Muscle of back (tissue), 3 donors: ENCODE measurements at regions not wholly inside any gene's neighbourhood (a gene's known extent, or its start where the extent isn't known, plus 50 kb on each side); places are given as distances from the start of the nearest gene placed in this dataset.
A peak's percentile ranks its signal among the peaks of the same experiment; 100 is the strongest.

Source experiments
- DNase-seq, 3 donors: peaks; one replicate each; pipeline versions ENCODE4 v3.0.0 to v3.0.0-alpha.2; 2013

DNA sequence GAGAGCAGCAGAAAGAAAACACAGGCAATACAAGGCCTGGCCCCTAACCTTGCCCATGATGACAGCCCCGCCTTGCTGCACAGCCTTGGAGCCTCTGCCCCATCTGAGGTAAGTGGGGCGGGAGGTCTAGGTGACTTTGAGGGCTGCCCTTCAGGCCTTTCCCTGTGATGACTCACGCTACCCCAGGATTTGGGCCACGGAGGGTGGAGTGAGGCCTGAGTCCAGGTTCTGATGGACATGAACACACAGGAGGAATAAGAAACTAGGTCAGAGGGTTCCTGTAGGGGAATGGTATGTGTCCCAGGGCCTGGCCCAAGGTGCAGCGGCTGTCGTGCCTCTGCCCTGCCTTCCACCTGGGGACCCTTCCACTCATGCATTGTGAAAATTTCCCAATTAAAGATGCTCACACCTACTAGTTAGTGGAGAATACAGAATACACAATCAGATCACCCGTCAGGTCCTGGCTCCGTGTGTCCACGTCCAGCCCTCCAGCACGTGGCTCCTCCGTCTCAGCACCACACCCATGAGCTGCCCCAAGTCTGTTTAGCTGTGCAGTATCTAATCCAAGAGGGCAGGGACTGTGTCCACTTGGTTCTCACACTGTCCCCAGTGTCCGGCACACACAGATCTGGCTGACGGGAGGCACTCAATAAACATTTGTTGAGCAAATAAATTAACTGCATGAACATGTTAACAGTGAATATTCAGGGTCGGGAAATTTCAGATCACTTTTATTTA lies 111.0 kb downstream of the CHST1 start:
- no peak for DNase-seq

DNA sequence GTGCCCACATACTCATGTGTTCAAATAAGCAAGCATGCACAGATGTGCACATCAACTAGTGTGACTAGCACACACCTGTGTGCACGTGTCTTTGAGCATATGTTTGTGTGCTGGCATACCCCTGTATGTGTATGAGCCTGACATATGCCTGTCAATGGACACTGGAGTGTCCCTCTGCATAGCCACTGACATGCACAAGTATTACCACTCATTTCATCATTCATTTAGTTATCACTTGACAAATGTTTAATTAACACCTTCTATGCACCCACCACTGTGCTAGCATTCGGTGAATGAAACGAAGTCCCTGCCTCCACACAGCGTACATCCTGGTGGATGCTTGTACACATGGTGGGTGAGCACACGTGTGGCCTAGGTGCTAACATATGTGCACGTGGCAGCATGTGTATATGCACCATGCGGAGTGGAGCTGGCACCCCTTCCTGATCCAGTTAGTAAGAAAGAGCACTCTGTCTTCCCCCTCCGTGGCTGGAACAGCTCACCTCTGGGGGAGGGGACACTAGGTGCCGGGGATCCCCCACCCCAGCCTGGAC lies 112.0 kb downstream of the CHST1 start:
- DNase-seq, result no peak

DNA sequence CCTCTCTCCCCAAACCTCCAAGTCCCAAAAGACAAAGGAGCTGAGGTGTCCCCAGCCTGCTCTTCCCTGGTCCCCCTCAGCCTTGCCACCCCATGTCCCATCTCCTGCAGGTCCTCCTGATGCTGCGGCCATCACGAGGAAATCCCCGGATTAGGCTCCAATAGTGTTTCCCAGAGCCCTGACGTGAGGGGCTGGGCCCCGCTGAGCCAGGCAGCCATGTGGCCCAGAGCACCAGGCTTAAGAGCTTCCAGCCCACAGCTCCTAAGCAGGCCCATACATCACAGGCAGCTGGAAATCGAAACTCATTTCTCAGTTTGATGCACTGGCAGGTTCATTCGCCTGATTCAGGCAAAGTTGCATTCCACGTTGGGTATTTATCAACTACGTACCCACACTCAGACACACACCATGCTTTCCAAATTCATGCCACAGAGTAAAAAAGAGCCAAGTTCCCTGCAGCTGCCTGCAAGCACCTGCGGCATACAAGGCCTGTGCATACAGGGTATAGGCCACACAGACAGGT lies 114.2 kb downstream of the CHST1 start:
- no peak for DNase-seq

DNA sequence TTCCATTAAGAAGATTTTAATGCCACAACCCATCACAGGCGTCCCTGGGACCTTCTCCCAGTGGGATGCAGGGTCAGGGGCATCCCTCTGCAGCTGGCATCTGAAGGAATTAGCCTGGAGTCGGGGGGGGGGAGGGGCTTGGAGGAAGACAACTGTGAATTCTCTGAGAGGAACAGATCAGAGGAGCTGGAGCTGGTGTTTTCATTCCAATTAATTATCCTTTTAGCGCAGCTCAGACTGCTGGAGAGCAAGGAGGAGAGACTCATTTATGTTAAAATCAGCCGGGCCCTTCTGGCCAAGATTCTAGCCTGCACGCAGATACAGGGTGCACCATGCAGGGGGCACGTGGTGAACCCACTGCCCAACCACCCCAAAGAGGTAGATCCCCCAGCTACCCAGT lies 116.2 kb downstream of the CHST1 start:
- DNase-seq, result no peak

DNA sequence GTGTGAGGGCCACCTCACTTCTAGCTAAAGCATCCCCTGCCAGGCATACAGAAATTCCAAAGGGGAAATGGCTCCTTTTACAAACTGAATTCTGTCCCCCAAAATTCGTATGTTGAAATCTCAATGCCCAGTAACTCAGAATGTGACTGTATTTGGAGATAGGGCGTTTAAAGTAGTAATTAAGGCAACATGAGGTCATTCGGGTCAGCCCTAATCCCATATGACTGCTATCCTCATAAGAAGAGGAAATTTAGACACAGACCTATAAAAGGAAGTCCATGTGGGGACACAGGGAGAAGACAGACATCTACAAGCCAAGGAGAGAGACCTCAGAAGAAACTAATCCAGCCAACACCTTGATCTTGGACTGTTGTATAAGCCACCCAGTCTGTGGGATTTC lies 119.1 kb downstream of the CHST1 start:
- no peak for DNase-seq

DNA sequence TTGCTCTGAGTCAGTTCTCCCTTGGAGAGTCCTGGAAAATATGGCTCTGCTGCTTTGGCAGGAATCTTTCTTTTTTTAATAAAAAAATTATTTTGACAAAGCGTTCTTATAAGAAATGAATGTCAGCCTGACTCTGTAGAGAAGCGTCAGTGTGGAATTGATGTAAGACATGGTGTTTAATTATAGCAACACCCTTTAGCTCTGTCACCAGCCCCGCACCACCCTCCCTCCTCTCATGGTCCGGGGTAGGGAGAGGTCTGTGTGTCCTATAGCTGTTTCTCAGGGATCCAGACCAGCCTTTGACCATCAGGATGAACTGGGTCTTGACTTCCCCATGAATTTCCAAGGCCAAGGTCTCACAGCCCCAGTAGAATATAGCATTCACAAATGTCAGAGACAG lies 120.6 kb downstream of the CHST1 start:
- no peak for DNase-seq

DNA sequence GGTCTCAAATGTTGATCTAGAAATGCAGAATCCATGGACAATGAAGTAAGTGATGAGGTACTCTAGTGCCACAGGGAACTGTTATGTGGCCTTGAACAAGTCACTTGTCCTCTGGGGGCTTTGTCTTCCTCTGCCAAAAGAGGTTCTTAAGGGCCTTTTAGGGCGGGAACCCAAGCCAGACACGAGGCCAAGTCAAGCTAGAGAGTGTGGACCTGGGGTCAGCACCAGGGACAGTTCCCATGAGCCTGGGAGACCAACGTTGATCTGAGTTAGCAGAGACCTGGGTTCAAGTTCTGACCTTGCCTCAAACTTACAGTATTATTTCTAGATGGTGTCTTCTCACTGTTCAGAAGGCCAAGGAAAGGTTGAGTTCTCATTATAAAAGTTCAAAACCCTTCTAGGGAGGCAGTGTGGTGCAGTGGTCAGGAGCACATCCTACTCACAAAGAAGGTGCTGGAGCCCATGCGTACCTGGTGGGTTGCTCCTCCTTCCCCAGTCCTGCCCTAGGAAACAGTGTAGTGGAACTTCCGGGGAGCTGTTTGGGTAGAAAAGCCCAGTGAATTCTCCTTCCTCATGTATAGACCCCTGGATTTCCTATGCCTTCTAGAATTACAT lies 121.5 kb downstream of the CHST1 start:
- DNase-seq, result peak in 2 of 3 donors; percentile 8 to 53

DNA sequence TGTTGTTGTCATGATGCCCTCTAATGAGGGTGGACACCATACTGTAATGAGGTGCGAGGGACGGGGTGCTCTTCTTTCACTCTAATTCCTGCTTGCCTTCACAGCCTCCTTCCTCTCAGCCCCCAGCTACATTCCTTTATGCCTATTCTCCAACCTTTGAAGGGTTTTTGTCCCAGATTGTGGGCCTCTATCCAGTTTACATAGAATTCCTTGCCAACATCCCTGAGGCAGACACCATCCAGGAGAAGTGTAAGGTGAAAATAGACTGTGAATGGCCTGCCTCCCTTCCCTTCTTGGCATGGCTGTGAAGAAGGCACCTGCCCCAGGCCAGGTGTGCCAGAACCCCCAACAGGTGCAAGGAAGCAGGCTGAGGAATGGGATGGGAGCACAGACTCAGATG lies 122.3 kb downstream of the CHST1 start:
- DNase-seq, result no peak

DNA sequence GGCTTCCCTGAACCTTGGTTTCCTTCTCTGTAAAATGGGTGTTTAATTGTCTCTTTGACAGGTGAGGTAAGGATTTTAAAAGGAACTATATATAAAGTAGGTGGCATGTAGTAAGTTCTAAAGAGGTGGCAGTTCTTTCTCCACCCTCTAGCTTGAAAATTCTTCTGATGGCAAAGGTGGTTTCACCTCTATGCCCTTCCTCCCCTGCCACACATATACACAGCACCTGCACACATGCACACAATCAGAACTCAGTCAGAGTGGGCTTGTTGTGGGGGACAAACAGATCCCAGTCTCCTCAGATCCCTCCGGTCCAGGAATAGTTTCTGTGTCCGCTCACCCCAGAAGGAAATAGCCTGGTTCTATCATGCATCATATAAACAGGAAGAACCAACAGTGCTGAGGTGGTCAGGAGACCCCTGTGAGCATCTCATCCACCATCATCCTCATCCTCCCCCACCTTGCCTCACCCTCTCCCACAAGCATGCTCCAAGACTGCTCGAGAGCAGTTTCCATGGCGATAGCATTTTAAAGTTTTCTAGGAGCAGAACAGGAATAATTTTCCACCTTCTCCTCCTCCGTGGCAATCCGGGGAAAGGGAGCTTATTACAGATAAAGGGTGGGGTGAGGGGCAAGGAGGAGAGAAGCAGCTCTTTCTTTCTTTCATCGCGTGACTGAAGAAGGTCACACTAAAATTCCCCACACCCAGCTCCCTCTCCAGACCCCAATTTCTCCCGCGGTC lies 123.6 kb downstream of the CHST1 start:
- DNase-seq, result no peak

DNA sequence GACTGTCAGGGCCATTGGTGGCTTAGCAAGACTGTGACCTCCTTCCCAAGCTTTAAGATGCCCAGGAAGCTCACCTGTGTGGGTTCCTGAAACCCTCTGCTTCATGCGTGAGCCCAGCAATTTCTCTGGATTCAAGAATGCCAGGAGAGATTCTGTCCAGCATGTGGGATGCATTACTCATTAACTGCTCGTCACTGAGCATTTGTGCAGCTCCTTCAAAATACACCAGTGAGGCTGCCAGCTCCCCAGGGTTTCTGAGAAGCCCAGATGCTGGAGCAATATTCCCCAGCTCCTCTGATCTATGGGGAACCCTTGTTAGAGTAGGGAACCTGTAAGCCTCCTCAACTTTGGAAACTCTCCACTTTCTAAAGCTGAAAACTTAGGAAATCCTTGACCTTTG lies 126.5 kb downstream of the CHST1 start:
- DNase-seq, result no peak

DNA sequence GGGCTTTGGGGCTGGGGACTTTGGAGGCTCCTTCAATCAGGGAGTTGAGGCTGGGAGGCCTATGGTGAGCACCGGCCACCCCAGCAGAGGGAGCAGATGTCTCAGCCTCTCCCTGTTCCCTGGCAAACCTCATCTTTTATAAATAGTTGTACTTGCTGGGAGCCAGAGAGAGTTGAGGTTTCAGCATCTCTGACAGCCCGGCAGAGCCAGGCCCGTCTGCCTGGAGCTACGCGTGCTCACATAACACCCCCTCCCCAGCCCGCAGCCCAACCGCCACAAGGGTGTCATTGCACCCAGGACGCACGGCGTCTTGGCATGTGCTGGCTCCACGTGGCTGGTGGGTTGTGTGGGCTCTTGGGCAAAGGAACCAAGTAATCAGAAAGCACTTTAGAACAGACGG lies 127.1 kb downstream of the CHST1 start:
- peak in 1 of 3 donors; percentile 44 for DNase-seq

DNA sequence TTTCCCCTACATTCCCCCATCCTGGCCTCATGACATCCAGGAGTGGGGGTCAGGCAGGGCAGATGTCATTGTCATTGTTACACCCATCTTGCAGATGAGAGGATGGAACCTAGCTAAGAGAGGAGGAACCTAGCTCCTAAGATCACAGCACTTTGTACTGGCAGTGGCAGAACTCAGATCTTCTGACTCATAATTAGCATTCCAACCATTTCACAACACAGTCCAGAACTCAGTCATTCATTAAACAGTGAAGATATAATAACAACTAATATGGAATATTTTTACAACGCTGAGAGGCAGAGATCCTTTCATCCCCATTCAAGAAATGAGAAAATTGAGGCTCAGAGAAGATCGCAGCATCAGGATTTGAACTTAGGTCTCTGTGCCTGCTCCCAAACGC lies 127.8 kb downstream of the CHST1 start:
- no peak for DNase-seq

DNA sequence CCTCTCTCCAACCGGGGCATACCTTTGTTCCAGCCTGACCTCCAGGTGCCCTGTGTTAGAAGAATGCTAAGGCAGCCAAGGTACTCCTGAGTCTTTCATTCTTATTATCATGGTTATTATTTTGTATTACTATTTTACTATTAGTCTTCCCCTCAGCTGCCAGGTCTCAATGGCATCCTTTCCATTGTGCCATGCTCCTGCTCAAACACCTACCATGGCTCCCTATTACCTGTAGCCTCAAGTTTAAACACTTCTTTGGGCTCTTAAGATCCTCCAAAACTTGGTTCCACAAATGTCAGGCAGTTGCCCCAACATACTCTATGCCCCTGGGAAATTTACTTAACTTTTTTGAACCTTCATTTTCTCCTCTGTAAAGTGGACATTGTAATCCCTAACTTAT lies 130.4 kb downstream of the CHST1 start:
- DNase-seq, result no peak

DNA sequence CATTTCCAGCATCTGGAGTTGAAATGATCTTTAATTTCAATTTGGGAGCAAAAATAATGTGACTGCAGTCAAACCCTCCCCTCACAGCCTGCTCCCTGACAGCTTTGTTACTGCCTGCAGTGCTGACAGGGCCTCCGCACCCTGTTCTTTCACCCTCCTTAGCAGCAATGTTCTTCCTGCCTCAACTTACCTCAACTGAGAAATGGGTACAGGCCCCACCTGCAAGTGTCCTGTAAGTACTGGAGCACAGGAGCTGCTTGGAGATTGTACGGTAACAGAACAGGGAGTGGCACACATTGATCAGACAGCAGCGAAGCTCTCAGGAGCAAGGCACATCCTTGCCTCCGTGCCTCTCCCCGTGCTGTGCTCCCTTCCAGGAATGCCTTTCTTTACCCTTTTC lies 131.3 kb downstream of the CHST1 start:
- DNase-seq, result no peak

DNA sequence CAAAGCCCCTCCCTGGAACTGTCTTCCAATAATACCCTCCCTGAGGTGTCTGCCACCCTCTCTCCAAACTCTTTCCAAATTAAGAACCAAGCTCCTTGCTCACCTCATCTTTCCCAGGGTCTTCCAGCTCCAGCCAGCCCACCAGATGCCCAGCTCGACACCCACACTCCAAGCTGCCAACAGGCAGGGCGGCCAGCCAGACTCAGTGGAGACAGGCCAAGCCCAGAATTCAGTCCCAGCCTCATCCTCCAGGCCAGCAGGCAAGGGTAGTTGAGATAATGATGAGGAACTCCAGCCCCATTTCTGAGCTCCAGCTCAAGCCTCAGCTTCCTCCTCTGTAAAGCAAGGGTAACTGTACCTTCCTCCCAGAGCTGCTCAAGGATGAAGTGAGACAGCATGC lies 132.9 kb downstream of the CHST1 start:
- DNase-seq, result no peak

DNA sequence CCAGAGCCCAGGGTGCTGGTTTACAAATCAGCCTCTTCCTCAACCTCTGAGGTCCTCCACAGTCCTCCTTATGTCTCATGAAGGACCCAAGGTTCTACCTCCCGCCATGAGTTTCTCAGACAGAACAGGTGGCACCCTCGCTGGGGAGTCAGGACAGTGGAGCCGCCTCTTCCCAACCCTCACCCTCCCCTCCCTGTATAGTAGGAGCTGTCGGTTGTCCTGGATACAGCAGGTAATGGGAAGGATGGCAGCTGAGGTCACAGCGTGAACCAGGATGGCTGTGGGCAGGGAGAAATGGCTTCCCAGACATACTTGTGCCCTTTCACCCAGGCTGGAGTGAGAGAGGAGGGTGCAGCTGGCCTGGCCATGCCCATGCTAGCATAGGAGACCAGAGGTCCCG lies 134.6 kb downstream of the CHST1 start:
- DNase-seq, result no peak

DNA sequence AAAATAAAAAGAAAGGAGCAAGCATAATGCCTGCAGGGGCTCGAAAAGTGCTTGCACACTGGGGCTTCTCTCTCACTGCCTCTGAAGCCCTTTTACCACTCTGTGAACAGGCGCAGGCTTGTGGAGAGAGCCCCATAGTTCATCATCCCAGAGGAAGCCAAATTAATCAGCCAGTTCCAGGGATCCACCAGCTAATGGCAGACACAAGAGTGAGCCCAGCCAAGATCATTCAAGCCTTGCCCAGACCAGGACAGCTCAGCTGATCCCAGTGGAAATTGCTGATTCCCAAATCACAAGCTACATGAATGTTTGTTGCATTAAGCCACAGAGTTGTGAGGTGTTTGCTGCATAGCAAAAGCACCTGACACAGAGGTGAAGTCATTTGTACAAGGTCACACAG lies 135.3 kb downstream of the CHST1 start:
- no peak for DNase-seq

DNA sequence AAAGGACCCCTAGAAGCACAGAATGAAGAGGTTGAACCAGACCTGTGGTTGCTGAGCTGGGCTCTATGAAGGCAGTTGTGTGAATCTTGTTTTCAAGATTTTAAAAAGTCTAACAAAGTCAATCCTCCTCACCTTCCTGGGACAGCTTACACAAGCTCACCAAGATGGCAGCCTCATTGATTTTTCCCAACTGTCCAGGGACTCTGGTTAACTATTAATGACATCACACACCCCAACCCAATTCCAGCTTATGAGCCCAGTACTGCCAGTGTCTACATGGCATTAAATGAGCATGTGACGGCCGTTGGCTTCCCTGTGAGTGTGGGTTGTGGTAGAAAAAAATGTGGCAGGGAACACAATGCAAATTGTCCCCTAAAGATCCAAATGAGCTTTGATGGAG lies 137.0 kb downstream of the CHST1 start:
- DNase-seq, result no peak

DNA sequence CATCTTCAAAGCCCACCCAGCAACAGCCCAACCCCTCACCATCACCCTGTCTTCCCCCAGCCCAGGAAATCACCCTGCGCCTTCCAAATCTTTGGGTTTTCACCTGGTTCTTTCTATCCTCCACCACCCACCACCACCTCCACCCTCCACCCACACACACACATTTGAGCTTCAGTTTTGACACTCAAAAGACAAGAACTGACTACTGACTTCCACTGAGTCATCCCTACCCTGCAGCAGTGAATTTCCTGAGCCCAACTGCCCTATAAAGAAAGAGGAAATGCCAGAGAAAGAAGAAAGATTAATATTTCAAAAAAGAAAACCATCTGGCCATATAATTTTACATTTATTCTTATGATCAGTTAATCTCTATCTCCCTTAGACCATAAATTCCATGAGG lies 137.5 kb downstream of the CHST1 start:
- DNase-seq, result no peak

DNA sequence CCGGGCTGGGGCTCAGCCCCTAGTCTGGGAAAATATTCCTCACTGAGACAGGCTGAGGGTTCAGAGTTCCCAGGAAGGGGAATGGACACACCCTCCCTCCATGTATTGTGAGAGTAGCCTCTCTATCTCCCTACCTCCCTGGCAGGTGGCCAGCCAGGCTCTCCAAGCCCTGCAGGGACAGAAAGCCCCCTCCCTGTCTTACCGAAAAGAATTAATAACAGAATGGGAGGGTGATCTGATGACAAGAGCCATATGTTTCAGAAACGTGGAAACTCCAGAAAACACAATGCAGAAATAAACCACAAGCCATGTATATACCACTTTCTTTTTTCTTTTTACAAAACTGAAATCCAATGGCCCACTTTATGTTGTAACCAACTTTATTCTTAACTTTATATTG lies 140.0 kb downstream of the CHST1 start:
- no peak for DNase-seq

DNA sequence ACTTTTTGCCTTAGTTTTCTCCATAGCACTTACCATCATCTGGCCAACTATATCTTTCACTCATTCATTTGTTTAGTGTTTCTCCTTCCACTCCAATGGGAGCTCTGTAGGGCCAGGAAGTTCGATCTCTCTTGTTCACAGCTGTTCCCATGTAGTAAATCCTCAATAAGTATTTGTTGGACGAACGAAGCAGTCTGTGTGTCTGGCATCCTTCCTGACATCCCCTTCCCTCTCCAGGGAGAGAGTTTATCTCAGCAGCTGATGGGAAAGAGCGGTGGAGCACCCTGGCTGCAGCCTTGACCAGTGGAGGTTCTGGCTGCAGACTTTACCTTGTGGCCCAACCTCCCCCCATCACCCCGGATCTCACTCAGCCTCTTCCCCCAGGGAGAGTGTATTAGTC lies 141.7 kb downstream of the CHST1 start:
- peak in 1 of 3 donors; percentile 76 for DNase-seq

DNA sequence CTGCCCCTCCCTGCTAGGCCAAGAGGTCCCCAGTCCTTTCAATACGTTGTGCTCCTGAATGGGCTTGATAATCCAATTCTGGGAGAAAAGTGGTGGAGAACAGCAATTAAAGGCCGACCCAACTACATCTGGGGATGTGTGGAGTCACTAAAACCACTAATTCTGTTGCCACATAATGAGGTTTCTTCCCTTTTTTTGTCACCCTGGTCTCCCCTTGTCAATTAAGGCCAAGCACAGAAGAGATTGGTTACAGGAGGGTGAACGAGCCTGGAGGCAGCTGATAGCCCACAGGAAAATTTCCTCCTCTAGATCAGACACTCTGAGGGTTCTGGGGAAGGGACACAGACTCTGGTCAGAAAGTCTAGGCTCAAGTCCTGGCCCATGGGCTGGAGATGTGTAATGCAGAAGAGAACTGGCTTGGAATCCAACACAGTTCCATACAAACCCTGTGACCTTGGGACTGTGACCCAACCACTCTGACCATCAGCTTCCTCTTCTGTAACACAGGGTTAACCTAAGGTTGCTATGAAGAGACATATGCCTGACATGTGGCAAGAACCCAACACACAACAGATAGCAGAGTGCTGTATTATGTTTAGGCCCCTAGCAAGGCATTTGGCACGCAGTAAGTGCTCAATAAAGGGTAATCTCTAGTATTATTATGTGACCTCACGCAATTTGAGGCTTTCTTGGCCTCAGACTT lies 146.4 kb downstream of the CHST1 start:
- no peak for DNase-seq
